ENCODE measurements at regions not wholly inside any gene's neighbourhood (a gene's known extent, or its start where the extent isn't known, plus 50 kb on each side); places are given as distances from the start of the nearest gene placed in this dataset.

- no peaks in the 10 kb centered on the region for H3K4me1 Mint-ChIP-seq
- no peak overlapping the region for H3K27ac Mint-ChIP-seq
- H3K27me3 Mint-ChIP-seq: peaks cover 8% of the 10 kb centered on the region
- peaks cover 6% of the 10 kb centered on the region for H3K9me3 Mint-ChIP-seq
- H3K36me3 Mint-ChIP-seq: no peaks in the 10 kb centered on the region
- H3K4me3 Mint-ChIP-seq: no peak overlapping the region
Measured at GRCh38 chr1:175820456-175821025, 77.1 kb upstream of the TNR start.

GRCh38 chr1:175818929-175819328 is 75.5 kb upstream of the TNR start:
- H3K27me3 Mint-ChIP-seq: peaks cover 10% of the 10 kb centered on the region
- no peak overlapping the region for H3K27ac Mint-ChIP-seq
- no peaks in the 10 kb centered on the region for H3K36me3 Mint-ChIP-seq
- peaks cover 6% of the 10 kb centered on the region for H3K9me3 Mint-ChIP-seq
- H3K4me1 Mint-ChIP-seq: no peaks in the 10 kb centered on the region
- no peak overlapping the region for H3K4me3 Mint-ChIP-seq

- peaks cover 13% of the 10 kb centered on the region for H3K27me3 Mint-ChIP-seq
- H3K4me1 Mint-ChIP-seq: no peaks in the 10 kb centered on the region
- peaks cover 8% of the 10 kb centered on the region for H3K9me3 Mint-ChIP-seq
- H3K36me3 Mint-ChIP-seq: no peaks in the 10 kb centered on the region
- H3K4me3 Mint-ChIP-seq: no peak overlapping the region
- no peak overlapping the region for H3K27ac Mint-ChIP-seq
Measured at GRCh38 chr1:175817445-175817844, 74.0 kb upstream of the TNR start.

- H3K36me3 Mint-ChIP-seq: no peaks in the 10 kb centered on the region
- peaks cover 16% of the 10 kb centered on the region for H3K27me3 Mint-ChIP-seq
- no peak overlapping the region for H3K27ac Mint-ChIP-seq
- no peaks in the 10 kb centered on the region for H3K4me1 Mint-ChIP-seq
- H3K4me3 Mint-ChIP-seq: no peak overlapping the region
- peaks cover 6% of the 10 kb centered on the region for H3K9me3 Mint-ChIP-seq
Measured at GRCh38 chr1:175814885-175815284, 71.5 kb upstream of the TNR start.

- Mint-ChIP-seq H3K9me3 (peaks cover 6% of the 10 kb centered on the region), H3K36me3 (no peaks in the 10 kb centered on the region), H3K4me1 (no peaks in the 10 kb centered on the region), H3K27me3 (peaks cover 15% of the 10 kb centered on the region), H3K4me3 (no peak overlapping the region), H3K27ac (no peak overlapping the region)
Measured at GRCh38 chr1:175812936-175813335, 69.5 kb upstream of the TNR start.

- H3K36me3 Mint-ChIP-seq: no peaks in the 10 kb centered on the region
- H3K4me3 Mint-ChIP-seq: no peak overlapping the region
- H3K9me3 Mint-ChIP-seq: peaks cover 6% of the 10 kb centered on the region
- H3K4me1 Mint-ChIP-seq: no peaks in the 10 kb centered on the region
- no peak overlapping the region for H3K27ac Mint-ChIP-seq
- H3K27me3 Mint-ChIP-seq: peaks cover 14% of the 10 kb centered on the region
Measured at GRCh38 chr1:175810305-175810704, 66.9 kb upstream of the TNR start.

- Mint-ChIP-seq H3K27me3 (peaks cover 10% of the 10 kb centered on the region), H3K36me3 (no peaks in the 10 kb centered on the region), H3K4me3 (no peak overlapping the region), H3K4me1 (no peaks in the 10 kb centered on the region), H3K9me3 (peaks cover 6% of the 10 kb centered on the region), H3K27ac (no peak overlapping the region)
Measured at GRCh38 chr1:175808999-175809398, 65.6 kb upstream of the TNR start.

GRCh38 chr1:175808573-175808972 is 65.2 kb upstream of the TNR start:
- Mint-ChIP-seq H3K27me3 (peaks cover 10% of the 10 kb centered on the region), H3K4me3 (no peak overlapping the region), H3K4me1 (no peaks in the 10 kb centered on the region), H3K27ac (no peak overlapping the region), H3K36me3 (no peaks in the 10 kb centered on the region), H3K9me3 (peaks cover 6% of the 10 kb centered on the region)

GRCh38 chr1:175804561-175804960 is 61.2 kb upstream of the TNR start:
- H3K4me3 Mint-ChIP-seq: no peak overlapping the region
- H3K36me3 Mint-ChIP-seq: no peaks in the 10 kb centered on the region

GRCh38 chr1:175803413-175803812 is 60.0 kb upstream of the TNR start:
- Mint-ChIP-seq H3K36me3 (no peaks in the 10 kb centered on the region), H3K27ac (no peak overlapping the region), H3K27me3 (peaks cover 1% of the 10 kb centered on the region), H3K9me3 (no peaks in the 10 kb centered on the region), H3K4me1 (no peaks in the 10 kb centered on the region), H3K4me3 (no peak overlapping the region)

More at GRCh38 chr1:175804561-175804960, 61.2 kb upstream of the TNR start:
- H3K27me3 Mint-ChIP-seq: no peaks in the 10 kb centered on the region
- no peak overlapping the region for H3K27ac Mint-ChIP-seq
- H3K4me1 Mint-ChIP-seq: no peaks in the 10 kb centered on the region
- no peaks in the 10 kb centered on the region for H3K9me3 Mint-ChIP-seq

- H3K4me3 Mint-ChIP-seq: no peak overlapping the region
- no peaks in the 10 kb centered on the region for H3K9me3 Mint-ChIP-seq
- peaks cover 3% of the 10 kb centered on the region for H3K27me3 Mint-ChIP-seq
- H3K4me1 Mint-ChIP-seq: no peaks in the 10 kb centered on the region
- no peaks in the 10 kb centered on the region for H3K36me3 Mint-ChIP-seq
- peak overlapping the region; percentile 9 for H3K27ac Mint-ChIP-seq
Measured at GRCh38 chr1:175802407-175803123, 59.2 kb upstream of the TNR start.

GRCh38 chr1:175801979-175802378 is 58.6 kb upstream of the TNR start:
- Mint-ChIP-seq H3K4me3 (no peak overlapping the region), H3K27ac (no peak overlapping the region), H3K27me3 (peaks cover 6% of the 10 kb centered on the region), H3K4me1 (no peaks in the 10 kb centered on the region), H3K9me3 (peaks cover 3% of the 10 kb centered on the region), H3K36me3 (no peaks in the 10 kb centered on the region)

GRCh38 chr1:175797576-175797975 is 54.2 kb upstream of the TNR start:
- peaks cover 8% of the 10 kb centered on the region for H3K9me3 Mint-ChIP-seq
- H3K4me1 Mint-ChIP-seq: no peaks in the 10 kb centered on the region
- no peaks in the 10 kb centered on the region for H3K36me3 Mint-ChIP-seq
- no peak overlapping the region for H3K27ac Mint-ChIP-seq
- H3K27me3 Mint-ChIP-seq: peaks cover 14% of the 10 kb centered on the region
- no peak overlapping the region for H3K4me3 Mint-ChIP-seq

GRCh38 chr1:175794586-175794985 is 51.2 kb upstream of the TNR start:
- H3K9me3 Mint-ChIP-seq: peaks cover 8% of the 10 kb centered on the region
- no peak overlapping the region for H3K4me3 Mint-ChIP-seq
- no peaks in the 10 kb centered on the region for H3K36me3 Mint-ChIP-seq
- H3K27ac Mint-ChIP-seq: no peak overlapping the region
- no peaks in the 10 kb centered on the region for H3K4me1 Mint-ChIP-seq
- peaks cover 18% of the 10 kb centered on the region for H3K27me3 Mint-ChIP-seq

GRCh38 chr1:175793617-175794016 is 50.2 kb upstream of the TNR start:
- no peaks in the 10 kb centered on the region for H3K4me1 Mint-ChIP-seq
- H3K36me3 Mint-ChIP-seq: no peaks in the 10 kb centered on the region
- no peak overlapping the region for H3K27ac Mint-ChIP-seq

More at GRCh38 chr1:175793617-175794016, 50.2 kb upstream of the TNR start:
- Mint-ChIP-seq H3K27me3 (peaks cover 22% of the 10 kb centered on the region), H3K4me3 (no peak overlapping the region), H3K9me3 (peaks cover 8% of the 10 kb centered on the region)
